ENCODE measurements at regions not wholly inside any gene's neighbourhood (a gene's known extent, or its start where the extent isn't known, plus 50 kb on each side); places are given as distances from the start of the nearest gene placed in this dataset.

DNA sequence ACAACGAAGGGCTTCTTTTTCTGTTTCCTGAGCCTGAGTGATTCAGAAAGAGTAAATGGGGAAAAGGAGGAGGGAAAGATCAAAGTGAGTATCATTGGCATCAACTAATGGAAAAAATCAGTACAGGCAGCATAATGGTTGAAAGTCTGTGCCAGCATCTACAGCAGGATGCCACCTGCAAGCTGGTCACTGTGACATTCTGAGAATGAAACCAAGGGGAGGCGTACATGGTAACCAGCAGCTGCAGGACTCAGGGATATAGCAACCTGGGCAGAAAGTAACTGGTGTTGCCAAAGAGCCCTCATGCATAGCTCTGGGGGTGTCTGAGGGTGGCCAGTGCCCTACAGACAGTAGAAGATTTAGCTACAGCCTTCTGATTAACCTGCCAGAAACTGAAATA, 305.9 kb downstream of the BRINP2 start:
- no peak overlapping the region for H4K8ac ChIP-seq (ENCODE audit: low read depth in 2 of 2, low read length in 2 of 2)
- no peaks in the 10 kb centered on the region for H3K4me1 ChIP-seq (ENCODE audit: control insufficient read depth, insufficient read depth, low read length)
- WGBS, 2 experiments (ENCODE audit: extremely low coverage in 2 of 2, insufficient read length in 1 of 2): no CpG with 5 or more reads among the region's 2 CpGs
- H3K9me1 ChIP-seq (ENCODE audit: insufficient read depth, low read length): no peaks in the 10 kb centered on the region
- no peak overlapping the region for H4K5ac ChIP-seq (ENCODE audit: low read depth, low read length)
- no TSS peak for BruUV-seq (replicated peaks)
- no peak overlapping the region for H3K9ac ChIP-seq (ENCODE audit: low read depth, low read length)
- no peak overlapping the region for H3K23ac ChIP-seq (ENCODE audit: low read depth, low read length)
- ChIA-PET CTCF (no interaction called here), POLR2A (ENCODE audit: unreplicated experiment) (no interaction called here)
- dilution Hi-C loops (cut with HindIII; ENCODE audit: low sequenced_read_pairs, unreplicated experiment) (no loop called here), in situ Hi-C loops (cut with MboI; ENCODE audit: low sequenced_read_pairs) (no loop called here), intact Hi-C loops (cut with micrococcal nuclease) (no loop called here)
- no peak for DNase-seq
- no peak overlapping the region for H3K4me2 ChIP-seq (ENCODE audit: low read depth, low read length)
- H2BK120ac ChIP-seq (ENCODE audit: low read depth, low read length): no peak overlapping the region
- no peaks in the 10 kb centered on the region for H3K36me3 ChIP-seq (ENCODE audit: control insufficient read depth, insufficient read depth, low read length)
- H3K18ac ChIP-seq (ENCODE audit: low read depth, low read length): no peak overlapping the region
- no peak overlapping the region for H2AFZ ChIP-seq (replicated peaks; ENCODE audit: low read length, poor library complexity)
- no peaks in the 10 kb centered on the region for H3K9me3 ChIP-seq (ENCODE audit: control insufficient read depth, insufficient read depth, low read length)
- H2AK9ac ChIP-seq (replicated peaks; ENCODE audit: low read depth, low read length, poor library complexity): no peak overlapping the region
- H3K79me1 ChIP-seq (ENCODE audit: low read depth in 1 of 2, low read length in 2 of 2): no peaks in the 10 kb centered on the region
- H3K27me3 ChIP-seq (ENCODE audit: control insufficient read depth, insufficient read depth, low read length): no peaks in the 10 kb centered on the region
- H4K20me1 ChIP-seq (ENCODE audit: insufficient read depth, low read length): no peaks in the 10 kb centered on the region
- H2AK5ac ChIP-seq (ENCODE audit: low read depth, low read length): no peak overlapping the region
- TF ChIP-seq CEBPB (IDR thresholded peaks at IDR 0.05; ENCODE audit: low read depth, low read length): no peak
- no peak for TF ChIP-seq NFE2L2 (IDR thresholded peaks at IDR 0.05; ENCODE audit: low read depth, low read length)
- no peak for TF ChIP-seq SMC3 (IDR thresholded peaks at IDR 0.05; ENCODE audit: low read depth, low read length)
- TF ChIP-seq MAZ (IDR thresholded peaks at IDR 0.05; ENCODE audit: borderline replicate concordance, low read depth, low read length): no peak
- no peak for TF ChIP-seq MXI1 (IDR thresholded peaks at IDR 0.05; ENCODE audit: borderline replicate concordance, low read depth, low read length)
- TF ChIP-seq, protein P1, sequence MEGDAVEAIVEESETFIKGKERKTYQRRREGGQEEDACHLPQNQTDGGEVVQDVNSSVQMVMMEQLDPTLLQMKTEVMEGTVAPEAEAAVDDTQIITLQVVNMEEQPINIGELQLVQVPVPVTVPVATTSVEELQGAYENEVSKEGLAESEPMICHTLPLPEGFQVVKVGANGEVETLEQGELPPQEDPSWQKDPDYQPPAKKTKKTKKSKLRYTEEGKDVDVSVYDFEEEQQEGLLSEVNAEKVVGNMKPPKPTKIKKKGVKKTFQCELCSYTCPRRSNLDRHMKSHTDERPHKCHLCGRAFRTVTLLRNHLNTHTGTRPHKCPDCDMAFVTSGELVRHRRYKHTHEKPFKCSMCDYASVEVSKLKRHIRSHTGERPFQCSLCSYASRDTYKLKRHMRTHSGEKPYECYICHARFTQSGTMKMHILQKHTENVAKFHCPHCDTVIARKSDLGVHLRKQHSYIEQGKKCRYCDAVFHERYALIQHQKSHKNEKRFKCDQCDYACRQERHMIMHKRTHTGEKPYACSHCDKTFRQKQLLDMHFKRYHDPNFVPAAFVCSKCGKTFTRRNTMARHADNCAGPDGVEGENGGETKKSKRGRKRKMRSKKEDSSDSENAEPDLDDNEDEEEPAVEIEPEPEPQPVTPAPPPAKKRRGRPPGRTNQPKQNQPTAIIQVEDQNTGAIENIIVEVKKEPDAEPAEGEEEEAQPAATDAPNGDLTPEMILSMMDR (conservative IDR thresholded peaks at IDR 0.05; ENCODE audit: low read depth, low read length): no peak
- no peak for TF ChIP-seq POLR2A (IDR thresholded peaks at IDR 0.05; ENCODE audit: low read depth, low read length)
- TF ChIP-seq RCOR1 (IDR thresholded peaks at IDR 0.05; ENCODE audit: insufficient replicate concordance, low read length): no peak
- TF ChIP-seq BHLHE40 (IDR thresholded peaks at IDR 0.05; ENCODE audit: low read depth, low read length): no peak
- TF ChIP-seq CHD1 (IDR thresholded peaks at IDR 0.05; ENCODE audit: low read depth, low read length): no peak
- TF ChIP-seq, protein P2, sequence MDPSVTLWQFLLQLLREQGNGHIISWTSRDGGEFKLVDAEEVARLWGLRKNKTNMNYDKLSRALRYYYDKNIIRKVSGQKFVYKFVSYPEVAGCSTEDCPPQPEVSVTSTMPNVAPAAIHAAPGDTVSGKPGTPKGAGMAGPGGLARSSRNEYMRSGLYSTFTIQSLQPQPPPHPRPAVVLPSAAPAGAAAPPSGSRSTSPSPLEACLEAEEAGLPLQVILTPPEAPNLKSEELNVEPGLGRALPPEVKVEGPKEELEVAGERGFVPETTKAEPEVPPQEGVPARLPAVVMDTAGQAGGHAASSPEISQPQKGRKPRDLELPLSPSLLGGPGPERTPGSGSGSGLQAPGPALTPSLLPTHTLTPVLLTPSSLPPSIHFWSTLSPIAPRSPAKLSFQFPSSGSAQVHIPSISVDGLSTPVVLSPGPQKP (IDR thresholded peaks at IDR 0.05; ENCODE audit: borderline replicate concordance, low read depth, low read length): no peak
- no peak for TF ChIP-seq MAFK (IDR thresholded peaks at IDR 0.05; ENCODE audit: low read depth, low read length)
- TF ChIP-seq RFX5 (IDR thresholded peaks at IDR 0.05; ENCODE audit: low read depth, low read length): no peak
- no peak for TF ChIP-seq RAD21 (IDR thresholded peaks at IDR 0.05; ENCODE audit: low read length)
- no peak for TF ChIP-seq FOS (IDR thresholded peaks at IDR 0.05; ENCODE audit: low read depth, low read length)
- TF ChIP-seq, protein P3, sequence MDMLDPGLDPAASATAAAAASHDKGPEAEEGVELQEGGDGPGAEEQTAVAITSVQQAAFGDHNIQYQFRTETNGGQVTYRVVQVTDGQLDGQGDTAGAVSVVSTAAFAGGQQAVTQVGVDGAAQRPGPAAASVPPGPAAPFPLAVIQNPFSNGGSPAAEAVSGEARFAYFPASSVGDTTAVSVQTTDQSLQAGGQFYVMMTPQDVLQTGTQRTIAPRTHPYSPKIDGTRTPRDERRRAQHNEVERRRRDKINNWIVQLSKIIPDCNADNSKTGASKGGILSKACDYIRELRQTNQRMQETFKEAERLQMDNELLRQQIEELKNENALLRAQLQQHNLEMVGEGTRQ (IDR thresholded peaks at IDR 0.05; ENCODE audit: low read depth, low read length): no peak
- no peak overlapping the region for H4K91ac ChIP-seq (ENCODE audit: insufficient read depth, low read depth, low read length)
- H2BK5ac ChIP-seq (ENCODE audit: low read depth, low read length, poor library complexity, severe bottlenecking): no peak overlapping the region
- no peak overlapping the region for H3K4ac ChIP-seq (ENCODE audit: low read depth, low read length)
- H3K27ac ChIP-seq (ENCODE audit: insufficient read depth, low read length): no peak overlapping the region
- no peak overlapping the region for H3K14ac ChIP-seq (replicated peaks; ENCODE audit: low read depth, low read length)
- no peak overlapping the region for H3K4me3 ChIP-seq (ENCODE audit: insufficient read depth, low read depth, low read length)
- H2BK15ac ChIP-seq (ENCODE audit: low read depth, low read length): no peak overlapping the region
- H3K56ac ChIP-seq (ENCODE audit: extremely low read depth, insufficient read depth, low read length): no peak overlapping the region
- ATAC-seq (ENCODE audit: low read depth): no peak
- H2BK20ac ChIP-seq (ENCODE audit: low read depth, low read length): no peak overlapping the region
